HEK293 (cell line): ENCODE measurements at regions not wholly inside any gene's neighbourhood (a gene's known extent, or its start where the extent isn't known, plus 50 kb on each side); places are given as distances from the start of the nearest gene placed in this dataset.

Source experiments
- CTCF ChIP-seq: fragments of 450-650 bp; formaldehyde crosslinking; IDR thresholded peaks from 2 replicates; pipeline ENCODE4 v1.5.1; 2016; ENCODE audit warnings: missing biosample characterization, missing genetic modification characterization
- PATZ1 ChIP-seq: fragments of 450-650 bp; formaldehyde crosslinking; IDR thresholded peaks from 2 replicates; pipeline ENCODE4 v1.5.1; 2016; ENCODE audit warnings: missing biosample characterization, missing genetic modification characterization
- SP2 ChIP-seq: fragments of 450-650 bp; formaldehyde crosslinking; IDR thresholded peaks from 2 replicates; pipeline ENCODE4 v1.5.1; 2016; ENCODE audit warnings: missing biosample characterization, missing genetic modification characterization
- ZBTB44 ChIP-seq: fragments of 450-650 bp; IDR thresholded peaks from 2 replicates; pipeline ENCODE4 v1.5.1; 2018; ENCODE audit warnings: missing biosample characterization, mild to moderate bottlenecking, missing genetic modification characterization
- ZNF404 ChIP-seq: fragments of 450-650 bp; formaldehyde crosslinking; IDR thresholded peaks from 2 replicates; pipeline ENCODE4 v1.5.1; 2017; ENCODE audit warnings: missing biosample characterization, missing genetic modification characterization
- ZNF558 ChIP-seq: fragments of 450-650 bp; formaldehyde crosslinking; IDR thresholded peaks from 2 replicates; pipeline ENCODE4 v1.5.1; 2016; ENCODE audit warnings: missing biosample characterization, missing genetic modification characterization
- ZNF670 ChIP-seq: fragments of 450-650 bp; formaldehyde crosslinking; IDR thresholded peaks from 2 replicates; pipeline ENCODE4 v1.5.1; 2016; ENCODE audit warnings: missing biosample characterization, missing genetic modification characterization, low read depth
- ZNF791 ChIP-seq: fragments of 450-650 bp; formaldehyde crosslinking; IDR thresholded peaks from 2 replicates; pipeline ENCODE4 v1.5.1; 2016; ENCODE audit warnings: missing biosample characterization, missing genetic modification characterization

- TF ChIP-seq CTCF (tag by site-specific recombination) = no peak
- TF ChIP-seq SP2 (tag by site-specific recombination) = no peak
- TF ChIP-seq PATZ1 (tag by site-specific recombination) = no peak
- TF ChIP-seq ZNF791 (tag by site-specific recombination) = no peak
- TF ChIP-seq ZNF670 = no peak
- no peak for TF ChIP-seq ZNF558 (tag by site-specific recombination)
- TF ChIP-seq ZNF404 (tag by site-specific recombination) = no peak
- TF ChIP-seq ZBTB44 (tag by site-specific recombination) = no peak
Observed at GRCh38 chr17:73733517-73733916, 89.3 kb upstream of the SDK2 start.
